ENCODE measurements at regions not wholly inside any gene's neighbourhood (a gene's known extent, or its start where the extent isn't known, plus 50 kb on each side); places are given as distances from the start of the nearest gene placed in this dataset.

DNA sequence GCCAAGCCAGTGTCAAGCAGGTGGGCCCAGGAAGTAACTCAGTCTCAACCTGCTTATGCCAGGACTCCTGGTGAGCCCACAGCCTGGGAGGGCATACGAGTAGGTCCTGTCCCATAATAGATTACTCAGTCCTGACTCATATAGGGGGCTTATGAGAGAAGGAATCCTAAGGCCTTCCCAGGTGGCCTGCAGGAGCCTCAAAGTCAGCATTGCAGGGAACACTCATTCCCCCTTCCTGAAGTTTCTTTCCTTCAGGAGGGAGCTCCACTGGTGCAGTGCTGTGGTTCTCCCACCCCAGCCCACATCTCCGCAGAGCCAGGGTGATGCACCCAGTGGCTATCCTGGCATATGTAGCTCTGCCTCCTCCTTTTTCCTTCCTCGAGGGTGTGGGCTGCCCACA lies 137.3 kb downstream of the ZIC5 start:
- no peaks in the 10 kb centered on the region for H3K36me3 ChIP-seq
- no peaks in the 10 kb centered on the region for H3K4me1 ChIP-seq
- intact Hi-C loops (cut with DNase I; ENCODE audit: low total_unique reads): no loop called here
- H3K27me3 ChIP-seq: no peaks in the 10 kb centered on the region
- no peak overlapping the region for H3K27ac ChIP-seq
- TF ChIP-seq, protein P1, sequence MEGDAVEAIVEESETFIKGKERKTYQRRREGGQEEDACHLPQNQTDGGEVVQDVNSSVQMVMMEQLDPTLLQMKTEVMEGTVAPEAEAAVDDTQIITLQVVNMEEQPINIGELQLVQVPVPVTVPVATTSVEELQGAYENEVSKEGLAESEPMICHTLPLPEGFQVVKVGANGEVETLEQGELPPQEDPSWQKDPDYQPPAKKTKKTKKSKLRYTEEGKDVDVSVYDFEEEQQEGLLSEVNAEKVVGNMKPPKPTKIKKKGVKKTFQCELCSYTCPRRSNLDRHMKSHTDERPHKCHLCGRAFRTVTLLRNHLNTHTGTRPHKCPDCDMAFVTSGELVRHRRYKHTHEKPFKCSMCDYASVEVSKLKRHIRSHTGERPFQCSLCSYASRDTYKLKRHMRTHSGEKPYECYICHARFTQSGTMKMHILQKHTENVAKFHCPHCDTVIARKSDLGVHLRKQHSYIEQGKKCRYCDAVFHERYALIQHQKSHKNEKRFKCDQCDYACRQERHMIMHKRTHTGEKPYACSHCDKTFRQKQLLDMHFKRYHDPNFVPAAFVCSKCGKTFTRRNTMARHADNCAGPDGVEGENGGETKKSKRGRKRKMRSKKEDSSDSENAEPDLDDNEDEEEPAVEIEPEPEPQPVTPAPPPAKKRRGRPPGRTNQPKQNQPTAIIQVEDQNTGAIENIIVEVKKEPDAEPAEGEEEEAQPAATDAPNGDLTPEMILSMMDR (IDR thresholded peaks at IDR 0.05): no peak
- H3K4me3 ChIP-seq: no peak overlapping the region
- DNase-seq: no peak
- no peaks in the 10 kb centered on the region for H3K9me3 ChIP-seq

DNA sequence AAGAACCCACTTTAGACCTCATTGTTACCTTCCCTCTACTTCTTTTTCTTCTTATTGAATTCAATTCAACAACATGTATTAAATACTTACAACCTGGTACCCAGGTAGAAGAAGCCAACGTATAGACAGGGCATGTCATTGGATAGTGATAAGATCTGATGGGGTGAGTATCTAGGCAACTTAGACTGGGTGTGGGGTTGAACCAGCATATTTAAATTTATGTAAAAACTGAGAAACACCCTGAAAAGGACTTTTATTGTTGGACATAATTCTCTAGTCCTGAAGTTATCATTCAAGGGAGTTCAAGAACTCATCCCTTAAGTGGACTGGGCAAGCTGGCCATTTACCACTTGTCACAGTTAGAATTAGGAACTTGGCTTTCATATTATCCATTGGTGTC lies 139.2 kb downstream of the ZIC5 start:
- Histone ChIP-seq H3K27ac (no peak overlapping the region), H3K27me3 (no peaks in the 10 kb centered on the region), H3K4me1 (no peaks in the 10 kb centered on the region), H3K36me3 (no peaks in the 10 kb centered on the region), H3K4me3 (no peak overlapping the region), H3K9me3 (no peaks in the 10 kb centered on the region)
- intact Hi-C loops (cut with DNase I; ENCODE audit: low total_unique reads): no loop called here
- DNase-seq: no peak
- TF ChIP-seq, protein P1 (IDR thresholded peaks at IDR 0.05): no peak

DNA sequence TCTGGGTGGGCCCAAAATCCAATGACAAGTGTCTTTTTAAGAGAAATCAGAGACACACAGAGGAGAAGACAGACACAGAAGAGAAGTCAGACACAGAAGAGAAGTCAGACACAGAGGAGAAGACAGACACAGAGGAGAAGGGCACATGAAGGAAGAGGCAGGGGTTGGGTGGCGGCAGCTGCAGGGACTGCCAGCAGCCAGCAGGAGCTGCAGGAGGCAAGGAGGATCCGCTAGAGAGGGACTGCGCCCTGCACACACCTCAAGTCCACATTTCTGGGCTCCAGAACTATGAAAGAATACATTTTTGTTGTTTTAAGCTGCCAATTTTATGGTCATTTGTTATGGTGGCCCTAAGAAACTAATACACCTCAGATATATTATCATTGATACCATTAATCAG lies 140.6 kb downstream of the ZIC5 start:
- no peaks in the 10 kb centered on the region for H3K9me3 ChIP-seq
- no peaks in the 10 kb centered on the region for H3K36me3 ChIP-seq
- no peak overlapping the region for H3K4me3 ChIP-seq
- TF ChIP-seq, protein P1 (IDR thresholded peaks at IDR 0.05): no peak
- no peaks in the 10 kb centered on the region for H3K4me1 ChIP-seq
- H3K27ac ChIP-seq: no peak overlapping the region
- intact Hi-C loops (cut with DNase I; ENCODE audit: low total_unique reads): no loop called here
- no peak for DNase-seq
- H3K27me3 ChIP-seq: no peaks in the 10 kb centered on the region

DNA sequence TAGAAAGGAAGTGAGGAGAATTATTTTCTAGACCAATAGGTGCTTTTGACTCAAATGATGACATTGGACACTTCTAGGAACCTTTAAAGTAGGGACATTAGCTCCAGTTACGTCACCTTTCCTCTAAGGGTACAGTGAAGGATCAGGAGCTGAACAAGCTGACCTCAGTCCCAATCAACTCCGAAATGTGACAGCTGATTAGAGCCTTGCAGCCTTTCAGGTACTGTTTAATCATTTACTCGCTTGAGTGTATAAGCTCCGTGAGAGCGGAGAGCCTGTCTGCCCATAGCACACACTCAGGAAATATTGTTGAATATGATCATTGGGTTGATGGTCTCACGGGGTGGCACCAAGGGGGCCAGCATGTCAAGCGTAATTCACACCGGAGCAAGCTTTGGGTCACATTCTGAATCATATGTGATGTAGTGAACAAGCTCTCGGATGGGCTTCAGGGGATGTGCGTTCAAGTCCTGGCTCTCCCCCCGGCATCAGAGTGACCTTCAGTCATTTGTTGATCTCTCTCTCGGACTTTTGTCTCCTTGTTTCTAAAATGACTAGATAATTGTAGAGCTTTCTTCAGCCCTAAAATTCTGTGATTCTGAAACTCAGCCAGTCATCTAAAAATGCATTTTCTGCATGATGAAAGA lies 141.9 kb downstream of the ZIC5 start:
- Histone ChIP-seq H3K27me3 (no peaks in the 10 kb centered on the region), H3K4me3 (no peak overlapping the region), H3K4me1 (no peaks in the 10 kb centered on the region), H3K9me3 (no peaks in the 10 kb centered on the region), H3K27ac (no peak overlapping the region), H3K36me3 (no peaks in the 10 kb centered on the region)
- no peak for DNase-seq
- intact Hi-C loops (cut with DNase I; ENCODE audit: low total_unique reads): no loop called here
- TF ChIP-seq, protein P1 (IDR thresholded peaks at IDR 0.05): no peak

DNA sequence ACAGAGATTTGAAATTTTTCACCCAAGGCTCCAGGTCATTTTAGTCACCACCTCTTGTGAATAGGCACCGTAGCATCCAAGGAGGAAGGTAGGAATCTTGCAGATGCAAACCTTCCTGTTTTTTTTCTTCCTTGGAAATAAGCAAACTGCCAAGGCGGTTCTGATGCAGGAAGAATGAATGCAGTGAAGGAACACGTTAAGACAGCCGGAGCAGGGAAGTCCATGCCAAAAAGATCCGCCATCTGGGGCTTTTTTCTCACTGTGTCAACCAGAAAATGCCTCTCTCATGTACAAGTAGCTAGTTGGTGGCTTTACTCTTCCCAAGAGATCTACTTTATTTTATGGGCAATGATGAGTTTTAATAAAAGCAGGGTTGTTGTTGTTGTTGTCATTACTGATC lies 142.4 kb downstream of the ZIC5 start:
- Histone ChIP-seq H3K9me3 (no peaks in the 10 kb centered on the region), H3K4me3 (no peak overlapping the region), H3K36me3 (no peaks in the 10 kb centered on the region), H3K4me1 (no peaks in the 10 kb centered on the region), H3K27ac (no peak overlapping the region), H3K27me3 (no peaks in the 10 kb centered on the region)
- TF ChIP-seq, protein P1 (IDR thresholded peaks at IDR 0.05): no peak
- intact Hi-C loops (cut with DNase I; ENCODE audit: low total_unique reads): no loop called here
- no peak for DNase-seq

DNA sequence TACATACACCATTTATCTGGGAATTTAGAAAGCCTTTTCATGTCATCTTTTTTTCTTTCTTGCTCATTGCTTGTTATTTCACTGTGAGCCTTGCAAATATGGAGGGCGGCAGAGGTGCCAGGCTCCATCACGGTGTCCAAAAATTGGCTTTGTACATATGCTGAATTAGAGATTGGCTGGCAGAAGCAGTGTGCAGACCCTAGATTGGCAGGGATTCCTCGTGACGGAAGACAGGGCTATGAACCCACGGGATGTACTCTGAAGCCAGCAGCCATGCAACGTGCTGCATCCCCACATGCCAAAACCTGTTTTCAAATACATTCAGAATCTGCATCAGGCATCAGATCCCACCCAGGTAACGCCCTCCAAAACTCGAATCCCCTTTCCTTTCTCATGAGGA lies 142.8 kb downstream of the ZIC5 start:
- Histone ChIP-seq H3K27ac (no peak overlapping the region), H3K27me3 (no peaks in the 10 kb centered on the region), H3K36me3 (no peaks in the 10 kb centered on the region), H3K4me3 (no peak overlapping the region), H3K4me1 (no peaks in the 10 kb centered on the region), H3K9me3 (peaks cover 0 to 3% (median under 1%) of the 10 kb centered on the region in 3 donors)
- TF ChIP-seq, protein P1 (IDR thresholded peaks at IDR 0.05): no peak
- no peak for DNase-seq
- intact Hi-C loops (cut with DNase I; ENCODE audit: low total_unique reads): no loop called here
